Brain pericyte (primary cell): ENCODE measurements at regions not wholly inside any gene's neighbourhood (a gene's known extent, or its start where the extent isn't known, plus 50 kb on each side); places are given as distances from the start of the nearest gene placed in this dataset.

Source experiments
- DNase-seq: peaks from one replicate; pipeline ENCODE4 v3.0.0-alpha.2; 2012; ENCODE audit warnings: low read depth, low spot score

- no peak for DNase-seq
These were observed 49.9 kb upstream of the SERP2 start for GRCh38 chr13:44323754-44324153.
